T-cell (primary cell): ENCODE measurements at regions not wholly inside any gene's neighbourhood (a gene's known extent, or its start where the extent isn't known, plus 50 kb on each side); places are given as distances from the start of the nearest gene placed in this dataset.

Experiments
- ATAC-seq, 4 experiments: fragments of 200-7000 bp in 3 of 4; fragments of 150-1000 bp in 1 of 4; cut with Tn5 transposase; replicated peaks in 1 of 4; 1 replicate in 3 of 4; 2 replicates in 1 of 4; pipeline ENCODE4 v1.10.0; 2021; ENCODE audit warnings: moderate library complexity in 3 of 4, mild to moderate bottlenecking in 2 of 4, moderate number of reproducible peaks in 1 of 4
- CTCF ChIA-PET, 2 donors: fragments of 300-600 bp; sonication (Branson Sonifier 250); formaldehyde crosslinking; loops; one replicate each; lab custom pipeline; 2022; ENCODE audit warnings: antibody characterized with exemption in 2 of 2; lab: Charles Lee
- POLR2A ChIA-PET, 2 donors: fragments of 300-600 bp; sonication (Branson Sonifier 250); formaldehyde crosslinking; loops; one replicate each; lab custom pipeline; 2022; ENCODE audit warnings: antibody characterized with exemption in 2 of 2; lab: Charles Lee
- DNase-seq, 35 experiments: peaks; one replicate each; pipeline versions ENCODE4 v3.0.0 to v3.0.0-alpha.2; 2013 to 2023
- H3K27ac ChIP-seq: one replicate; pipeline ENCODE4 v1.5.1; 2013; ENCODE audit warnings: low read length
- H3K27me3 ChIP-seq, 2 experiments: replicated peaks in 1 of 2; 1 replicate in 1 of 2; 2 replicates in 1 of 2; pipeline versions ENCODE4 v1.6.1 to v1.7.0; 2013; ENCODE audit warnings: low read length in 1 of 2, mixed read lengths in 1 of 2; ENCODE audit not compliant: control insufficient read depth in 2 of 2, insufficient read depth in 2 of 2; ENCODE audit errors: extremely low read depth in 1 of 2
- H3K36me3 ChIP-seq, 2 donors: 1 replicate in 1 of 2; 2 replicates in 1 of 2; pipeline versions ENCODE4 v1.6.1 to v1.7.0; 2013; ENCODE audit warnings: low read length in 1 of 2; ENCODE audit not compliant: control insufficient read depth in 2 of 2, insufficient read depth in 1 of 2; ENCODE audit errors: extremely low read depth in 1 of 2
- H3K4me1 ChIP-seq, 2 experiments: 1 replicate in 1 of 2; 2 replicates in 1 of 2; pipeline versions ENCODE4 v1.6.1 to v1.7.0; 2013; ENCODE audit warnings: low read length in 2 of 2, mixed read lengths in 1 of 2; ENCODE audit not compliant: insufficient read depth in 2 of 2, control insufficient read depth in 1 of 2; ENCODE audit errors: extremely low read depth in 1 of 2
- H3K4me3 ChIP-seq, 2 donors: 1 replicate in 1 of 2; 2 replicates in 1 of 2; pipeline versions ENCODE4 v1.5.1 to v1.7.0; 2013; ENCODE audit warnings: mild to moderate bottlenecking in 2 of 2, low read length in 1 of 2, moderate library complexity in 1 of 2; ENCODE audit not compliant: control insufficient read depth in 1 of 2; ENCODE audit errors: extremely low read depth in 1 of 2
- H3K9me3 ChIP-seq: 2 replicates; pipeline ENCODE4 v1.7.0; 2013
- H3K27ac Mint-ChIP-seq, 2 donors: one replicate each; pipeline ENCODE4 v1.8.0; 2020 to 2021; ENCODE audit warnings: mild to moderate bottlenecking in 2 of 2, mixed read lengths in 2 of 2
- H3K27me3 Mint-ChIP-seq, 2 donors: one replicate each; pipeline ENCODE4 v1.8.0; 2021 to 2022; ENCODE audit warnings: mixed read lengths in 2 of 2
- H3K36me3 Mint-ChIP-seq: one replicate; pipeline ENCODE4 v1.8.0; 2021; ENCODE audit warnings: mixed read lengths
- H3K4me1 Mint-ChIP-seq, 3 donors: one replicate each; pipeline ENCODE4 v1.8.0; 2020 to 2022; ENCODE audit warnings: mixed read lengths in 3 of 3, mild to moderate bottlenecking in 1 of 3
- H3K4me3 Mint-ChIP-seq, 3 donors: one replicate each; pipeline ENCODE4 v1.8.0; 2020 to 2022; ENCODE audit warnings: mild to moderate bottlenecking in 3 of 3, mixed read lengths in 3 of 3, moderate library complexity in 3 of 3
- H3K9me3 Mint-ChIP-seq, 3 donors: one replicate each; pipeline ENCODE4 v1.8.0; 2020 to 2022; ENCODE audit warnings: mixed read lengths in 3 of 3
- WGBS: methylation state at CpG from one replicate; pipeline ENCODE4 v1.1.5; 2013; ENCODE audit warnings: missing lambda C conversion rate; ENCODE audit not compliant: insufficient coverage; 5-methylcytosine and 5-hydroxymethylcytosine counted together

- no peaks in the 10 kb centered on the region for H3K9me3 Mint-ChIP-seq
- ChIA-PET CTCF (no interaction called here), POLR2A (no interaction called here)
These were observed 85.0 kb downstream of the HMHB1 start for GRCh38 chr5:143896966-143897365.

GRCh38 chr5:143898381-143898780 is 86.4 kb downstream of the HMHB1 start:
- Histone ChIP-seq H3K4me3 (no peak overlapping the region), H3K9me3 (no peaks in the 10 kb centered on the region), H3K36me3 (no peaks in the 10 kb centered on the region), H3K4me1 (peaks cover 8 to 12% of the 10 kb centered on the region in 2 experiments), H3K27ac (peak overlapping the region; percentile 15), H3K27me3 (no peaks in the 10 kb centered on the region)
- Mint-ChIP-seq H3K4me1 (peaks cover 23 to 33% (median 33%) of the 10 kb centered on the region in 3 donors), H3K27me3 (peaks cover 0 to 3% of the 10 kb centered on the region in 2 donors), H3K27ac (peak overlapping the region; percentile 7 to 69), H3K9me3 (no peaks in the 10 kb centered on the region), H3K4me3 (peak overlapping the region in 2 of 3 donors; percentile 42 to 47), H3K36me3 (no peaks in the 10 kb centered on the region)
- CTCF ChIA-PET: no interaction called here
- no CpG with 5 or more reads among the region's 1 CpG for whole genome bisulfite sequencing
- POLR2A ChIA-PET: no interaction called here
- peak; percentile 37 to 81 (median 74) for ATAC-seq
- peak in 3 of 35 experiments; percentile 1 to 20 (median 4) for DNase-seq

More at GRCh38 chr5:143896966-143897365, 85.0 kb downstream of the HMHB1 start:
- no peaks in the 10 kb centered on the region for H3K9me3 ChIP-seq
- ATAC-seq (peak in 1 of 4 experiments; percentile 17), DNase-seq (no peak)
- Mint-ChIP-seq H3K27ac (no peak overlapping the region), H3K36me3 (no peaks in the 10 kb centered on the region), H3K4me3 (no peak overlapping the region), H3K4me1 (peaks cover 23 to 33% (median 33%) of the 10 kb centered on the region in 3 donors), H3K27me3 (peaks cover 0 to 3% of the 10 kb centered on the region in 2 donors)
- peaks cover 8 to 12% of the 10 kb centered on the region in 2 experiments for H3K4me1 ChIP-seq
- H3K27me3 ChIP-seq: no peaks in the 10 kb centered on the region
- no peaks in the 10 kb centered on the region for H3K36me3 ChIP-seq
- H3K4me3 ChIP-seq: no peak overlapping the region
- H3K27ac ChIP-seq: no peak overlapping the region

- ChIA-PET POLR2A (no interaction called here), CTCF (no interaction called here)
- H3K27ac Mint-ChIP-seq: peak overlapping the region; percentile 7 to 69
- H3K27me3 Mint-ChIP-seq: peaks cover 0 to 3% of the 10 kb centered on the region in 2 donors
- peak in 3 of 4 experiments; percentile 27 to 58 (median 41) for ATAC-seq
- H3K4me1 Mint-ChIP-seq: peaks cover 23 to 33% (median 33%) of the 10 kb centered on the region in 3 donors
- no peaks in the 10 kb centered on the region for H3K27me3 ChIP-seq
- DNase-seq: peak in 2 of 35 experiments; percentile 5 to 7
- no peaks in the 10 kb centered on the region for H3K9me3 ChIP-seq
- no peaks in the 10 kb centered on the region for H3K9me3 Mint-ChIP-seq
- H3K4me1 ChIP-seq: peaks cover 8 to 12% of the 10 kb centered on the region in 2 experiments
- peak overlapping the region in 2 of 3 donors; percentile 42 to 47 for H3K4me3 Mint-ChIP-seq
- no peak overlapping the region for H3K4me3 ChIP-seq
- H3K36me3 ChIP-seq: no peaks in the 10 kb centered on the region
- peak overlapping the region; percentile 15 for H3K27ac ChIP-seq
- no CpG with 5 or more reads among the region's 6 CpGs for WGBS
- H3K36me3 Mint-ChIP-seq: peaks cover 2% of the 10 kb centered on the region
These were observed 87.1 kb downstream of the HMHB1 start for GRCh38 chr5:143898916-143899591.

- Histone ChIP-seq H3K4me1 (no peaks in the 10 kb centered on the region), H3K27me3 (no peaks in the 10 kb centered on the region), H3K27ac (no peak overlapping the region), H3K36me3 (no peaks in the 10 kb centered on the region), H3K9me3 (no peaks in the 10 kb centered on the region), H3K4me3 (no peak overlapping the region)
- H3K27me3 Mint-ChIP-seq: peaks cover 1 to 5% of the 10 kb centered on the region in 2 donors
- ATAC-seq (no peak), DNase-seq (no peak)
- ChIA-PET CTCF (no interaction called here), POLR2A (no interaction called here)
- no peaks in the 10 kb centered on the region for H3K4me1 Mint-ChIP-seq
- peaks cover 2% of the 10 kb centered on the region for H3K36me3 Mint-ChIP-seq
- H3K4me3 Mint-ChIP-seq: no peak overlapping the region
- no CpG with 5 or more reads among the region's 1 CpG for WGBS
- H3K27ac Mint-ChIP-seq: no peak overlapping the region
- no peaks in the 10 kb centered on the region for H3K9me3 Mint-ChIP-seq
These were observed 97.0 kb downstream of the HMHB1 start for GRCh38 chr5:143908959-143909358.

GRCh38 chr5:143913008-143913752 is 101.2 kb downstream of the HMHB1 start:
- no peak overlapping the region for H3K27ac ChIP-seq
- WGBS: no CpG with 5 or more reads among the region's 1 CpG
- H3K9me3 ChIP-seq: no peaks in the 10 kb centered on the region
- H3K4me1 ChIP-seq: no peaks in the 10 kb centered on the region
- no peak overlapping the region for H3K4me3 ChIP-seq
- Mint-ChIP-seq H3K27me3 (peaks cover 5 to 15% of the 10 kb centered on the region in 2 donors), H3K27ac (no peak overlapping the region), H3K4me1 (peaks cover 0 to 10% (median 8%) of the 10 kb centered on the region in 3 donors), H3K9me3 (no peaks in the 10 kb centered on the region), H3K4me3 (no peak overlapping the region), H3K36me3 (no peaks in the 10 kb centered on the region)
- ChIA-PET CTCF (no interaction called here), POLR2A (no interaction called here)
- H3K36me3 ChIP-seq: no peaks in the 10 kb centered on the region
- H3K27me3 ChIP-seq: no peaks in the 10 kb centered on the region
- DNase-seq (no peak), ATAC-seq (no peak)

GRCh38 chr5:143914756-143915155 is 102.8 kb downstream of the HMHB1 start:
- Mint-ChIP-seq H3K9me3 (no peaks in the 10 kb centered on the region), H3K4me1 (peaks cover 0 to 10% (median 8%) of the 10 kb centered on the region in 3 donors), H3K4me3 (no peak overlapping the region), H3K27ac (no peak overlapping the region), H3K36me3 (no peaks in the 10 kb centered on the region), H3K27me3 (peaks cover 5 to 15% of the 10 kb centered on the region in 2 donors)
- no peaks in the 10 kb centered on the region for H3K36me3 ChIP-seq
- no peaks in the 10 kb centered on the region for H3K9me3 ChIP-seq
- DNase-seq (no peak), ATAC-seq (no peak)
- H3K4me1 ChIP-seq: no peaks in the 10 kb centered on the region
- H3K27me3 ChIP-seq: no peaks in the 10 kb centered on the region
- H3K4me3 ChIP-seq: no peak overlapping the region
- ChIA-PET CTCF (no interaction called here), POLR2A (no interaction called here)
- WGBS: no CpG with 5 or more reads among the region's 1 CpG
- H3K27ac ChIP-seq: no peak overlapping the region
